ENCODE measurements at regions not wholly inside any gene's neighbourhood (a gene's known extent, or its start where the extent isn't known, plus 50 kb on each side); places are given as distances from the start of the nearest gene placed in this dataset.

- TF ChIP-seq CTCF (IDR thresholded peaks at IDR 0.05) (no peak), EP300 (IDR thresholded peaks at IDR 0.05) (no peak)
Observed at GRCh38 chr4:188437535-188437934, 298.3 kb downstream of the TRIML1 start.
